LNCaP clone FGC (cell line): ENCODE measurements at regions not wholly inside any gene's neighbourhood (a gene's known extent, or its start where the extent isn't known, plus 50 kb on each side); places are given as distances from the start of the nearest gene placed in this dataset.
"Not testable (repeated sequence)": the region's sequence is repeated elsewhere in the genome, so short reads cannot be mapped to it uniquely, and the experiment has no call there.

Experiments
- DNase-seq: peaks from one replicate; pipeline ENCODE4 v3.0.0-alpha.2; 2011; ENCODE audit warnings: low read depth
- H3K4me3 ChIP-seq: 2 replicates; pipeline ENCODE4 v1.5.1; 2011; ENCODE audit warnings: mild to moderate bottlenecking, low read depth, low read length, control low read depth
- CTCF ChIP-seq: IDR thresholded peaks from 2 replicates; pipeline ENCODE4 v1.5.1; 2012; ENCODE audit warnings: mild to moderate bottlenecking; ENCODE audit not compliant: control insufficient read depth, insufficient read depth; ENCODE audit errors: extremely low read depth

- H3K4me3 ChIP-seq: no peak overlapping the region
- no peak for DNase-seq
- no peak for TF ChIP-seq CTCF
Observed at GRCh38 chr4:61004651-61005170, 195.4 kb upstream of the ADGRL3 start.

GRCh38 chr4:61011051-61011450 lies 189.1 kb upstream of the ADGRL3 start:
- TF ChIP-seq CTCF: no peak

GRCh38 chr4:61011936-61012335 lies 188.2 kb upstream of the ADGRL3 start:
- not testable (repeated sequence) for H3K4me3 ChIP-seq, DNase-seq

More at GRCh38 chr4:61011051-61011450, 189.1 kb upstream of the ADGRL3 start:
- no peak overlapping the region for H3K4me3 ChIP-seq
- DNase-seq: no peak

- TF ChIP-seq CTCF: no peak
- H3K4me3 ChIP-seq: no peak overlapping the region
- DNase-seq: no peak
Observed at GRCh38 chr4:61024610-61025009, 175.5 kb upstream of the ADGRL3 start.

GRCh38 chr4:61027939-61028338 lies 172.2 kb upstream of the ADGRL3 start:
- TF ChIP-seq CTCF: no peak
- H3K4me3 ChIP-seq: no peak overlapping the region
- DNase-seq: no peak

- DNase-seq: no peak
- no peak overlapping the region for H3K4me3 ChIP-seq
- TF ChIP-seq CTCF: no peak
Observed at GRCh38 chr4:61036071-61036684, 163.9 kb upstream of the ADGRL3 start.

- no peak for TF ChIP-seq CTCF
- H3K4me3 ChIP-seq: no peak overlapping the region
- DNase-seq: no peak
Observed at GRCh38 chr4:61041527-61041926, 158.6 kb upstream of the ADGRL3 start.

- no peak for DNase-seq
- no peak overlapping the region for H3K4me3 ChIP-seq
- no peak for TF ChIP-seq CTCF
Observed at GRCh38 chr4:61044837-61045236, 155.3 kb upstream of the ADGRL3 start.
